ENCODE measurements at regions not wholly inside any gene's neighbourhood (a gene's known extent, or its start where the extent isn't known, plus 50 kb on each side); places are given as distances from the start of the nearest gene placed in this dataset.

DNA sequence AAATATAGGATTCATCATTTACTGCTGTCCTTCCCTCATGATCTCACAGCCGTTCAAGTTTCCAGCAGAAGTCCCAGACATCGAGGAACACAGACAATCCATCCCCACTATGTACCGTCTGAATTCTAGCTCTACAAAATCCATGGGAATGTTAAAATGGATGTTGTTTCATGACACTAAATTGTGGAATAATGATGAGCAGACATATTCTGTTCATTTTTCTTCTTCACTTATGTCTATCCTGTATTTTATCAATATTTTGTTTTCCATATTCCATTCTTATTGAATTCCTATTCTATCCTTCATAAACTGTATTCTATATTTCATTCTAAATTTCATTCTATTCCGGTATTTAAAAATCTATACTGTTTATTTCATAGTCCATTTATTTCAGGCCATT lies 71.8 kb downstream of the NUDT10 start:
- TF ChIP-seq, protein P1, sequence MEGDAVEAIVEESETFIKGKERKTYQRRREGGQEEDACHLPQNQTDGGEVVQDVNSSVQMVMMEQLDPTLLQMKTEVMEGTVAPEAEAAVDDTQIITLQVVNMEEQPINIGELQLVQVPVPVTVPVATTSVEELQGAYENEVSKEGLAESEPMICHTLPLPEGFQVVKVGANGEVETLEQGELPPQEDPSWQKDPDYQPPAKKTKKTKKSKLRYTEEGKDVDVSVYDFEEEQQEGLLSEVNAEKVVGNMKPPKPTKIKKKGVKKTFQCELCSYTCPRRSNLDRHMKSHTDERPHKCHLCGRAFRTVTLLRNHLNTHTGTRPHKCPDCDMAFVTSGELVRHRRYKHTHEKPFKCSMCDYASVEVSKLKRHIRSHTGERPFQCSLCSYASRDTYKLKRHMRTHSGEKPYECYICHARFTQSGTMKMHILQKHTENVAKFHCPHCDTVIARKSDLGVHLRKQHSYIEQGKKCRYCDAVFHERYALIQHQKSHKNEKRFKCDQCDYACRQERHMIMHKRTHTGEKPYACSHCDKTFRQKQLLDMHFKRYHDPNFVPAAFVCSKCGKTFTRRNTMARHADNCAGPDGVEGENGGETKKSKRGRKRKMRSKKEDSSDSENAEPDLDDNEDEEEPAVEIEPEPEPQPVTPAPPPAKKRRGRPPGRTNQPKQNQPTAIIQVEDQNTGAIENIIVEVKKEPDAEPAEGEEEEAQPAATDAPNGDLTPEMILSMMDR (conservative IDR thresholded peaks at IDR 0.05; ENCODE audit: low read depth, low read length) = no peak
- TF ChIP-seq EZH2 (IDR thresholded peaks at IDR 0.05; ENCODE audit: borderline replicate concordance, low read depth, low read length, poor library complexity, severe bottlenecking) = no peak
